ENCODE measurements at regions not wholly inside any gene's neighbourhood (a gene's known extent, or its start where the extent isn't known, plus 50 kb on each side); places are given as distances from the start of the nearest gene placed in this dataset.

DNA sequence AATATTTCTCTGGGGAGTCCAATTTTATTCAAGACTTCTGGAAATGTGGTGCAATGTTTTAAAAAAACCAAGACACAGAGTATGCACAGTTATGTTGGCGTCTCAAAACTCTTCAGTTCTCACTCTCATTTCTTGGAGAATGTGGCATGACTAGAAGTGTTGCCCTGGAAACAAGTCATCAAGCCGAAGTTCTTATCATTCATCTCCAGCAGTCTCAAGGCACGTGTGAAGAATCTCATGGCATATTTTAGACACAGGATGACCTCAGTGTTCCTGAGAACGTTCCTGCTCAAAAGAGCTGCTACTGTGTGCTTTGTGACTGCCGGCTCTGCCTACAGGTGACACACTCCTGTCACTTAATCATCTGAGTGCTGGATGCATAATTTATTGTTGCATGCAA lies 147.4 kb upstream of the IRX4 start:
- H3K9me3 ChIP-seq (ENCODE audit: low read depth) = peaks cover 5% of the 10 kb centered on the region
- H3K4me1 Mint-ChIP-seq = peaks cover 16% of the 10 kb centered on the region
- no peaks in the 10 kb centered on the region for H4K20me1 ChIP-seq (ENCODE audit: low read depth)
- H3K36me3 ChIP-seq = no peaks in the 10 kb centered on the region
- H3K9ac ChIP-seq = no peak overlapping the region
- H3F3A ChIP-seq (ENCODE audit: low read depth) = no peaks in the 10 kb centered on the region
- no peak overlapping the region for H3K27ac ChIP-seq
- no peak overlapping the region for H2AFZ ChIP-seq (replicated peaks)
- H3K4me1 ChIP-seq = no peaks in the 10 kb centered on the region
- no peak overlapping the region for H3K4me3 ChIP-seq
- no peak overlapping the region for H3K27ac Mint-ChIP-seq
- TF ChIP-seq EZH2 (IDR thresholded peaks at IDR 0.05) = no peak
- no peak overlapping the region for H3K4me2 ChIP-seq
- H3K9me3 Mint-ChIP-seq = peaks cover 5% of the 10 kb centered on the region
- no peak for DNase-seq (ENCODE audit: low spot score)
- H3K79me2 ChIP-seq (ENCODE audit: low read depth) = no peaks in the 10 kb centered on the region
- H3K36me3 Mint-ChIP-seq = no peaks in the 10 kb centered on the region
- peaks cover 12% of the 10 kb centered on the region for H3K27me3 Mint-ChIP-seq (ENCODE audit: insufficient read depth, low read depth)
- H3K4me3 Mint-ChIP-seq = no peak overlapping the region
- H3K27me3 ChIP-seq = peaks cover 29% of the 10 kb centered on the region

DNA sequence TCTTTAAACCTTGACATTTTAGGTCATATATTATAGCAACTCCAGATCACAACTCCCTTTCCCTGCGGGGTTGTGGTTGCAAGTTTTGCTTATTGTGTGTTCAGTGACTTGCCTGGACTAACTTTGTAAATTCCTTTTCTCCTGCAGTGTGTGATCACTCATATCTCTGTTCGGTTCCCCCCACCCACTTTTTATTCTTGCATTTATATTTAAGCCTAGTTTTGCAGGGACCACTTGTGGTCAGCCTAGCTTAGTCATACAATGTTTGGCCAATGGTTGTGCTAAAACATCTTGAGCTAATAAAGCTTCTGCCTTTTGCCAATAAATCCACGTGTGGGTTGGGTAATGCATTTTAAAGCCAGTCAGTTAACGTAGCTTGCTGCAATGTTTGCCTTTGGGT lies 146.5 kb upstream of the IRX4 start:
- no peak for DNase-seq (ENCODE audit: low spot score)
- peaks cover 20% of the 10 kb centered on the region for H3K27me3 ChIP-seq
- no peak overlapping the region for H2AFZ ChIP-seq (replicated peaks)
- Mint-ChIP-seq H3K4me1 (peaks cover 16% of the 10 kb centered on the region), H3K36me3 (no peaks in the 10 kb centered on the region), H3K4me3 (no peak overlapping the region), H3K27ac (no peak overlapping the region), H3K9me3 (peaks cover 8% of the 10 kb centered on the region), H3K27me3 (ENCODE audit: insufficient read depth, low read depth) (peaks cover 11% of the 10 kb centered on the region)
- no peak overlapping the region for H3K9ac ChIP-seq
- no peaks in the 10 kb centered on the region for H3K36me3 ChIP-seq
- H3K27ac ChIP-seq = no peak overlapping the region
- TF ChIP-seq EZH2phosphoT487 (IDR thresholded peaks at IDR 0.05) = no peak
- no peak for TF ChIP-seq EZH2 (IDR thresholded peaks at IDR 0.05)
- TF ChIP-seq, protein P1, sequence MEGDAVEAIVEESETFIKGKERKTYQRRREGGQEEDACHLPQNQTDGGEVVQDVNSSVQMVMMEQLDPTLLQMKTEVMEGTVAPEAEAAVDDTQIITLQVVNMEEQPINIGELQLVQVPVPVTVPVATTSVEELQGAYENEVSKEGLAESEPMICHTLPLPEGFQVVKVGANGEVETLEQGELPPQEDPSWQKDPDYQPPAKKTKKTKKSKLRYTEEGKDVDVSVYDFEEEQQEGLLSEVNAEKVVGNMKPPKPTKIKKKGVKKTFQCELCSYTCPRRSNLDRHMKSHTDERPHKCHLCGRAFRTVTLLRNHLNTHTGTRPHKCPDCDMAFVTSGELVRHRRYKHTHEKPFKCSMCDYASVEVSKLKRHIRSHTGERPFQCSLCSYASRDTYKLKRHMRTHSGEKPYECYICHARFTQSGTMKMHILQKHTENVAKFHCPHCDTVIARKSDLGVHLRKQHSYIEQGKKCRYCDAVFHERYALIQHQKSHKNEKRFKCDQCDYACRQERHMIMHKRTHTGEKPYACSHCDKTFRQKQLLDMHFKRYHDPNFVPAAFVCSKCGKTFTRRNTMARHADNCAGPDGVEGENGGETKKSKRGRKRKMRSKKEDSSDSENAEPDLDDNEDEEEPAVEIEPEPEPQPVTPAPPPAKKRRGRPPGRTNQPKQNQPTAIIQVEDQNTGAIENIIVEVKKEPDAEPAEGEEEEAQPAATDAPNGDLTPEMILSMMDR (IDR thresholded peaks at IDR 0.05) = no peak
- H3K4me2 ChIP-seq = no peak overlapping the region
- H3F3A ChIP-seq (ENCODE audit: low read depth) = no peaks in the 10 kb centered on the region
- H3K4me1 ChIP-seq = no peaks in the 10 kb centered on the region
- H3K79me2 ChIP-seq (ENCODE audit: low read depth) = no peaks in the 10 kb centered on the region
- H4K20me1 ChIP-seq (ENCODE audit: low read depth) = no peaks in the 10 kb centered on the region
- H3K4me3 ChIP-seq = no peak overlapping the region
- peaks cover 5% of the 10 kb centered on the region for H3K9me3 ChIP-seq (ENCODE audit: low read depth)

DNA sequence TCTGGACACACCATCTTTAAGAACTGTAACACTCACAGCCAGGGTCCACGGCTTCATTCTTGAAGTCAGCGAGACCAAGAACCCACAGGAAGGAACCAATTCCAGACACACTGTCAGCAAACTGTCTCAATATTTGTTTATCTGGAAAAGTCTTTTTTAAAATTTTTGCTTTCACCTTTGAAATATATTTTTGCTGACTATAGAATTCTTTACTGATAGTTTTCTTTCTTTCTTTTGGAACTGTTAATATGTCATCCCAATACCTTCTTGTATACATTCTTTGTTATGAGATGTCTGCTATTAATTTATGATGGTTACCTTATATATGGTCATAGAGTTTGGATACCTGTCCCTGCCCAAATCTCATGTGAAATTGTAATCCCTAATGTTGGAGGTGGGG lies 145.1 kb upstream of the IRX4 start:
- DNase-seq (ENCODE audit: low spot score) = no peak
- no peak overlapping the region for H3K4me3 Mint-ChIP-seq
- peaks cover 5% of the 10 kb centered on the region for H3K9me3 Mint-ChIP-seq
- no peaks in the 10 kb centered on the region for H3K36me3 Mint-ChIP-seq
- H3K27me3 Mint-ChIP-seq (ENCODE audit: insufficient read depth, low read depth) = peaks cover 6% of the 10 kb centered on the region
- H3K9ac ChIP-seq = no peak overlapping the region
- H3F3A ChIP-seq (ENCODE audit: low read depth) = no peaks in the 10 kb centered on the region
- H2AFZ ChIP-seq (replicated peaks) = no peak overlapping the region
- no peak overlapping the region for H3K4me2 ChIP-seq
- H3K36me3 ChIP-seq = no peaks in the 10 kb centered on the region
- H3K9me3 ChIP-seq (ENCODE audit: low read depth) = peaks cover 5% of the 10 kb centered on the region
- peaks cover 16% of the 10 kb centered on the region for H3K4me1 Mint-ChIP-seq
- H3K27ac ChIP-seq = no peak overlapping the region
- H3K4me1 ChIP-seq = no peaks in the 10 kb centered on the region
- no peaks in the 10 kb centered on the region for H4K20me1 ChIP-seq (ENCODE audit: low read depth)
- H3K27ac Mint-ChIP-seq = no peak overlapping the region
- H3K27me3 ChIP-seq = peaks cover 12% of the 10 kb centered on the region
- no peaks in the 10 kb centered on the region for H3K79me2 ChIP-seq (ENCODE audit: low read depth)
- no peak overlapping the region for H3K4me3 ChIP-seq
- TF ChIP-seq EZH2 (IDR thresholded peaks at IDR 0.05) (no peak), EZH2phosphoT487 (IDR thresholded peaks at IDR 0.05) (no peak)
- TF ChIP-seq, protein P1 (IDR thresholded peaks at IDR 0.05) = no peak

DNA sequence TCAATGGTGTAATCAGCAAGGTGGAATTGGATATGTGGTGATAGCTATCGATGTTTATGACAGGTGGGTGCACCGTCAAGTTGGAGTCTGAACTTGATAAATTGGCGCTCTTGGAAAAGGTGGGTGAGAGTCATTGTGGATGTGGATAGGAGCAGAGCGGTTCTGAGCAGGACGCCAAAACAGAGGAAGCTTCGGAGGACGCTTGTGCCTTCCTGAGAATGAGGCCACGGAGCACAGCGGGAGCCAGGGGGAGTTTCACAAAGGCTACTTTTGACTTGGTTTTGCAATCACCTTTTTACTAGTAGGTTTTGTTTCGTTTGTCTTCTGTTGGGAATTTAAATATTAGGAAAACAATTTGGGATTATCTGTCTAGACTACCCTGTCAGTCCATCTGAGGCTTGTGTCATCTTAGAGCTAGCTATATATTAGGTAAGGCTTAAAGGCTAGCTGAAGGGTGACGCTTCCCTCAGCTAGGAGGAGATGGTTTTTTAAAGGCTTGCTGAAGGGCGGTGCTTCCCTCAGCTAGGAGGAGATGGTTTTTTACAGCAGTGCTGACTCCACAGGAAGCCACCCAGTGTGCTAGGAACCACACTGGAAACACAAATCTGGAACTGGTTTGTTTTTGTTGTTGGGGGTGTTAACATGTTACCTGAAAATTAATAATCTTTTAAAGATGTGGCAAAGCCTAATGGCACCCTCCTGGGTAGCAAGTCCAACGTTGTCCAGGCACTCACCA lies 142.4 kb upstream of the IRX4 start:
- Histone ChIP-seq H3K79me2 (ENCODE audit: low read depth) (no peaks in the 10 kb centered on the region), H3K27ac (no peak overlapping the region), H3K36me3 (no peaks in the 10 kb centered on the region), H3K27me3 (peaks cover 6% of the 10 kb centered on the region), H2AFZ (replicated peaks) (no peak overlapping the region), H3K4me1 (no peaks in the 10 kb centered on the region), H4K20me1 (ENCODE audit: low read depth) (no peaks in the 10 kb centered on the region), H3K9ac (no peak overlapping the region), H3K4me3 (no peak overlapping the region), H3F3A (ENCODE audit: low read depth) (no peaks in the 10 kb centered on the region), H3K4me2 (no peak overlapping the region), H3K9me3 (ENCODE audit: low read depth) (peaks cover 5% of the 10 kb centered on the region)
- Mint-ChIP-seq H3K27ac (no peak overlapping the region), H3K36me3 (no peaks in the 10 kb centered on the region), H3K27me3 (ENCODE audit: insufficient read depth, low read depth) (no peaks in the 10 kb centered on the region), H3K4me3 (no peak overlapping the region), H3K4me1 (peaks cover 5% of the 10 kb centered on the region), H3K9me3 (peaks cover 5% of the 10 kb centered on the region)
- no peak for DNase-seq (ENCODE audit: low spot score)
- TF ChIP-seq, protein P1 (IDR thresholded peaks at IDR 0.05) = no peak
- TF ChIP-seq EZH2phosphoT487 (IDR thresholded peaks at IDR 0.05) (no peak), EZH2 (IDR thresholded peaks at IDR 0.05) (no peak)

Measured in neural progenitor cell (in vitro differentiated cells).